MM.1S (cell line): ENCODE measurements at regions not wholly inside any gene's neighbourhood (a gene's known extent, or its start where the extent isn't known, plus 50 kb on each side); places are given as distances from the start of the nearest gene placed in this dataset.

Experiments used
- CTCF ChIP-seq: fragments of 300-600 bp; sonication (generic); IDR thresholded peaks from 2 replicates; pipeline ENCODE4 v1.5.1; 2016; ENCODE audit warnings: antibody characterized with exemption, low read length, mixed read lengths
- EZH2phosphoT487 ChIP-seq: fragments of 300-600 bp; sonication (generic); IDR thresholded peaks from 2 replicates; pipeline ENCODE4 v1.6.1; 2018; ENCODE audit warnings: antibody characterized with exemption, low read length

GRCh38 chr5:107147589-107147988 lies 523.1 kb downstream of the EFNA5 start:
- TF ChIP-seq CTCF (no peak), EZH2phosphoT487 (no peak)
